GM20431 (cell line): ENCODE measurements at regions not wholly inside any gene's neighbourhood (a gene's known extent, or its start where the extent isn't known, plus 50 kb on each side); places are given as distances from the start of the nearest gene placed in this dataset.
"Not testable (repeated sequence)": the region's sequence is repeated elsewhere in the genome, so short reads cannot be mapped to it uniquely, and the experiment has no call there.

Experiments used
- in situ Hi-C: fragments of 300-500 bp; cut with MseI, MboI; formaldehyde crosslinking; loops from one replicate; pipeline ENCODE4 v1.15.0; 2020; ENCODE audit warnings: low sequenced_read_pairs; ENCODE audit not compliant: unreplicated experiment

GRCh38 chr12:30578426-30578825, 117.2 kb downstream of the IPO8 start:
- in situ Hi-C loops, result no loop called here

GRCh38 chr12:30573145-30573544, 122.5 kb downstream of the IPO8 start:
- in situ Hi-C loops, result no loop called here

DNA sequence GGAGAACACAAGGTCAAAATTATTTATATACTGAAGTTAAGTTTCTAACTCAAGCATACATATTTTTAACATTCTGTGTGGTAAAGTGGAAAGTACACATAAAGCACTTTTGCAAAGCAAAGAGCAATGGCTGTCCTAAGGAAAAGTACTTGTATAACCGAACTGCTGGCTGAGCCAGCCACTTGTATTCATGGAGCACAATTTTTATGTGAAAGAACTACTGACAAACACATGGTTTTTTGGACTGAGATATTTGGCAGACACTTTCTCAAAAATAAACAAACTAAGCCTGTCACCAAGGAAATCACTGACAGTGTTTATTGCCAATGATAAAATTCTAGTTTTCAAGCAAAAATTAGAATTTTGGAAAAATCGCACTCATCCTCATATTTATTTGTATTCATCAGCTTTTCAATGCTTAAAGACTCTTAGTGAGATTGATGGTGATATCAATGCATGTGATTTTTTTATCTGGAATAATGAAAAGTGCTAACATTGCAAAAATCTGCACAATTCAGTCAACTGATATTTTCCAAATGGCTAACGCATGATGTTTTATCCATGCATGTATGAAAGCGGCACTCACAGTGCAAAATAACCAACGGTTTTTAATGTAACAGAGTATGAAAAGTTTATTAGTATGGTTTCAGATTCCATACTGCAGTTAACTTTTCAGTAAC, 125.3 kb downstream of the IPO8 start:
- in situ Hi-C loops, result no loop called here

- in situ Hi-C loops, result no loop called here
These were observed 126.2 kb downstream of the IPO8 start for GRCh38 chr12:30569426-30569825.

- in situ Hi-C loops, result no loop called here
These were observed 127.2 kb downstream of the IPO8 start for GRCh38 chr12:30568453-30568852.

DNA sequence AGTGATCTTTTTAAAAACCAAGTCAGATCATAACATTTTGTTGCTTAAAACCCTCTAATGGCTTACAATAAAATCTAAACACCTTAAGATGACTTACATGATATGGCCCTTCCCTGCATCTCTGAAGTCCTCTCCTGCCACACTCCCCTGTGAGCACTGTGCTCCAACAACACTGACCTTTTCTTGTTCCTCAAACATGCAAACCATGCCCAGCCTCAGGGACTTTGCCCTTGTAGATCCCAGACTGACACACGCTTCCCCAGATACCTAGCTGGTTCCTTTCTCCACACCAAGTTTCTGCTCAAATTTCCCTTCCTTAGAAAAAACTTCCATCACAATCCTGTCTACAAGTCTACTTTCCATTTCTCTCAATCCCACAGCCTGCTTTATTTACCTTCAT, 128.6 kb downstream of the IPO8 start:
- in situ Hi-C loops, result no loop called here

DNA sequence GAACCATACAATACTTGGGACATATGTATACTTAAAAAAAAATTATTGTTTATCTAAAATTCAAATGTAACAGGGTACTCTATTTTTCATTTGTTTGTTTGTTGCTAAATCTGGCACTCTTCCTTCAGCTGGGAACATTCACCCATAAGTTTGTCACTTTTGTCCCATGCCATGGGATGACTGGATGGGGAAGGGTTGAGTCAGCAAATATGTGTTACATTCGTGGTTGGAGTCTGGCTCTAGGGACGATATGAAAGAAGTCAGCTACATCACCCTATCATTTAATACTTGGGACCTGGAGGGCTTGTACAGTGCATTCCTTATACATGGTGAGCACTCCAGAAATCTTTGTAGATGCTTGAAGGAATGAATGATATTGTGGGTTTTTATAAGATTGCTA, 131.3 kb downstream of the IPO8 start:
- in situ Hi-C loops, result no loop called here

GRCh38 chr12:30548203-30548602, 147.5 kb downstream of the IPO8 start:
- in situ Hi-C loops, result no loop called here

DNA sequence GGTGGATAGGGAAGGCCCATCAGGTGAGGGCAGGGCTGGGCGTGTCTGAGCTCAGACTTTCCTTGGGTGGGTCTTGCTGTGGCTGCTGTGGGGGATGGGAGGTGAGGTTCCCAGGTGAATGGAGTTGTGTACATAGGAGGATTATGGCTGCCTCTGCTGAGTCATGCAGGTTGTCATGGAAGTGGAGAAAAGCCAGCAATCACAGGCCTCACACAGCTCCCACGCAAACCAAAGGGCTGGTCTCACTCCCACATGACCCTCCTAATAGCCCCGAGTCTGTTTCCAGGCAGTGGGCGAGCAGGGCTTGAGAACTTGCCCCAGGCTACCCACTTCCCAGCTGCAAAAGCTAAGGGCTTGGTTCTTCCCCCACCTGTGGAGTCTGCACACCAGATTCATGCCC, 149.5 kb downstream of the IPO8 start:
- in situ Hi-C loops, result no loop called here

DNA sequence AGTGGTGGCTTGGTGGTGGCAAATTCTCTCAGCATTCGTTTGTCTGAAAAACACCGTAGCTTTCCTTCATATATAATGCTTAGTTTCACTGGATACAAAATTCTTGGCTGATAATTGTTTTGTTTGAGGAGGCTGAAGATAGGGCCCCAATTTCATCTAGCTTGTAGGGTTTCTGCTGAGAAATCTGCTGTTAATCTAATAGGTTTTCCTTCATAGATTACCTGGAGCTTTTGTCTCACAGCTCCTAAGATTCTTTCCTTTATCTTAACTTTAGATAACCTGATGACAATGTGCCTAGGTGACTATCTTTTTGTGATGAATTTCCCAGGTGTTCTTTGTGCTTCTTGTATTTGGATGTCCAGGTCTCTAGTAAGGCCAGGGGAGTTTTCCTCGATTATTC, 151.0 kb downstream of the IPO8 start:
- in situ Hi-C loops, result not testable (repeated sequence)

DNA sequence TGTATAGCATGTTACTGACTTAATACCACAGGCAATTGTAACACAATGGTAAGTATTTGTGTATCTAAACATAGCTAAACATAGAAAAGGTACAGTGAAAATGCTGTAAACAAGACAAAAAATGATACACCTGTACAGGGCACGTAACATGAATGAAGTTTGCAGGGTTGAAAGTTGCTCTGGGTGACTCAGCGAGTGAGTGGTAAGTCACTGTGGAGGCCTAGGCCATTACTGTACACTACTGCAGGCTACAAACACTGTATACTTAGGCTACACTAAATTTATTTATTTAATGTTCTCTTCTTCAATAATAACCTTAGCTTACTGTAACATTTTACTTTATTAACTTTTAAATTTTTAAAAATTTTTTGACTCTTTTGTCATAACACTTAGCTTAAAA, 158.4 kb downstream of the IPO8 start:
- in situ Hi-C loops, result no loop called here

DNA sequence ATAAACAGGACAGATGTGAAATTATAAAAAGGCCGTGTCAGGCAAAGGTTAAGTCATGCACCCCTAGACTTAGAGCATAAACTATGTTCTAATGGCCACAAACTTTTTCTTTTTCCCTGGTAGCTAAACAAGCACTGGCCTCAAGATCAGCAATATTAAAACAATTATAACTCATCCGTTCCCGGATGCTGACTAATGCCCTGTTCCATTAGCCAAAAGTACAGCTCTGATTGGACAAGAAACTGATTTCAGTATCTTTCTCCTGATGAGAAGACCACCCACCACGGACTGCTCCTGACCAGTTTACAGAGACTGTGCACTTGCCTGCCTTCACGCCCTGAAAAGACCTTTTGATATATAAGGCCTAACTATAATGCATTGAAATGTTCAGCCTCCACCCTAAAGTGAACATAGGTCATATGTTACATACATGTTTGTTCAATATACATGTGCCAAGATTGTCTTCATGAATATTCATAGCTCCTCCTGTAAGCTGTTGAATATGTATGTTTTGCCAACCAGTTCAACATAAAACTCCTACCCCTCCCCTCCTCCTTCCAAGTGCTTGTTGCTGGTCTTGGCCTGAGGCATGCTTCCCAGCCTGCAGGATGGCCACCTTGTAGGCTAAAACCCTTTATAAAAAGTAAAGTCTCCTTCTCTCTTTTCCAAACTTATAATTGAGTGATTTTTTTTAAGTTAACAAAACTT, 162.0 kb downstream of the IPO8 start:
- in situ Hi-C loops, result no loop called here

- in situ Hi-C loops, result no loop called here
These were observed 163.7 kb downstream of the IPO8 start for GRCh38 chr12:30531731-30532678.

DNA sequence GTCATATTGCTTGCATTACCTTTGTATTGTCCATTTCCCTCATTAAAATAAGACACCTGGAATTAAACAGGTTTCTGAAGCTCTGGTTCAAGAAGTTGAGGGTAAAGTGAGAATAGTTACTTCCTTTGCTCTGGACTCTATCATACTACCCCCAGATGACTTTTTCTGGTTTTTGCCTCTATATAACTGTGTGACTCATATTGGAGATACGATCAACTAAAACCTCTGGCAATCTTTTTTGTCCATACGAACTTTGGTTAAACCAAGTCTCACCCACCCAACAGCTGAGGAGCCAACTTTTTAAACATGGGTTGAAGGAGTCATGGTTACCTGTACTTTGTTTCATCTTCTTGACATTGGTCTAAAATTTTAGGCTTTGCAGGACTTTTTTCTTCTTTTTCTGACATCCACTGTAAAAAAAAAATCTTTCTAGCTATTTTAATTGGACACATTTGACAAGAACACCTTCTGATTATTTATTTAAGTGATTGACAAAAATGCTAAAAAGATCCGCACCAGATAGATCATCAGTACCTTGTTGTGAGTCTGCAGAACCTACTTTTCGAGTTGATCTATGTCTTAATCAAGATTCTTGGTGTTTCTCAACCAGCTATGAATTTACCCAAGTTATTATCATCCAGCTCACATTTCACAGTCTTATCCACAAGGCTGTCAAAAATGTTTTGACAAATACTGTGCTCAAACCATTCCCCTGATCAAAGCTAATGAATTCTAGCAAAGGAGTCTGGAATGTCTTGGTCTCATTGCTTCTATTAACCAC, 166.0 kb downstream of the IPO8 start:
- in situ Hi-C loops, result no loop called here

DNA sequence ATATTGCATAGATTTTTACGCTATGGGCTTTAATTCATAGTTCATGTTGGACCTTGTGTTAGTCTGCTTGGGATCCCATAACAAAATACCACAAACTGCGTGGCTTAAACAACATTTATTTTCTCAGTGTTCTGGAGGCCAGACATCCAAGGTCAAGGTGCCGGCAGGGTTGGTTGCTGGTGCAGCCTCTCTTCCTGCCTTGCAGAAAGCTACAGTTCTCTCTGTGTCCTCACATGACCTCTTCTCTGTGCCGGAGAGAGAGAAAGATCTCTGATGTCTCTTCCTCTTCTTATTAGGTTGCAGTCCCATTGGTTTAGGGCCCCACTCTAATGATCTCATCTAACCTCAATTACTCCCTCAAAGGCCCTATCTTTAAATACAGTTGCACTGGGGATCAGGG, 170.5 kb downstream of the IPO8 start:
- in situ Hi-C loops, result no loop called here

GRCh38 chr12:30520285-30520684, 175.4 kb downstream of the IPO8 start:
- in situ Hi-C loops, result not testable (repeated sequence)

DNA sequence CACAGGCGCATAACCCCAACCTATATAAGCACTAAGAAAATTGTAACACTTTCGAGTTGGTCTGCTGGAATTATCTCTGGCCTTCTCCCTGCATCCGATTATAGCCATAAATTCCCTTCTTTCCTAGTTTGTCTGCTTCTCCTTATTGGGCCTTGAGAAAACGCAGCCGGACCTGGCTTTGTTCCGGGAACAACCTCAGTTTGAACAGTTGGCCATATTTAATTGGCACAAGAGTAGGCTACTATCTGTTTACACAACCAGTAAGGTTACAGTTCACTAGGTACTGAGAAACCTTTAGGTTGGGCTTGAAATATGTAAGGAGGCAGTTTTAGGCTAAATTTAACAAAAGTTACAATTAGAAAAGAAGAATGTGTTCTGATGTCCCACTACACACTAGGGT, 176.1 kb downstream of the IPO8 start:
- in situ Hi-C loops, result no loop called here

GRCh38 chr12:30517320-30517719, 178.3 kb downstream of the IPO8 start:
- in situ Hi-C loops, result no loop called here

GRCh38 chr12:30515351-30515750, 180.3 kb downstream of the IPO8 start:
- in situ Hi-C loops, result no loop called here

DNA sequence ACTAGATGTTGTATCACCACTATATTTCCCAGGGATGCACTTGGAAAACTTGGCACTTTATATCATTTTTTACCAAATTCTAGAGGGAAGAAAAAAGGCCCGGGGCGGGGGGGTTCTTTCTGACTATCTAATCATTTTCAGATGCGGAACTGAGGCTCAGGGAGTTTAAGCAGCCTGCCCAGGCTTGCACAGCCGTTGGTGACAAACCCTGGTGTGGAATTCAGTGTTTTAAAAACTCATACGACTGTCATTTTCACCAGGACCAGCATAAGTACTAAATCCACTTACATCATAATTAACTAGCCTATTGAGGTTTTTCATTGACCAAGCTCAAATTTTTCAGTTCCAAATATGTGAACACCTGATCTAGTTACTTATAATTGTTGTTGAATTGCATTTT, 181.0 kb downstream of the IPO8 start:
- in situ Hi-C loops, result no loop called here
